GM19463 (cell line): ENCODE measurements at regions not wholly inside any gene's neighbourhood (a gene's known extent, or its start where the extent isn't known, plus 50 kb on each side); places are given as distances from the start of the nearest gene placed in this dataset.

Experiments used
- ATAC-seq: cut with Tn5 transposase; IDR thresholded peaks from one replicate; pipeline ENCODE4 v1.9.1; 2021; ENCODE audit warnings: mild to moderate bottlenecking, moderate library complexity; ENCODE audit not compliant: unreplicated experiment

- ATAC-seq, result no peak
Measured at GRCh38 chr9:1907465-1907864, 107.7 kb upstream of the SMARCA2 start.

GRCh38 chr9:1909322-1909721 lies 105.8 kb upstream of the SMARCA2 start:
- ATAC-seq, result no peak

- no peak for ATAC-seq
Measured at GRCh38 chr9:1910269-1910811, 104.8 kb upstream of the SMARCA2 start.

GRCh38 chr9:1913631-1914330 lies 101.4 kb upstream of the SMARCA2 start:
- no peak for ATAC-seq

GRCh38 chr9:1916095-1916494 lies 99.1 kb upstream of the SMARCA2 start:
- ATAC-seq, result no peak

GRCh38 chr9:1916655-1917054 lies 98.5 kb upstream of the SMARCA2 start:
- ATAC-seq, result no peak

GRCh38 chr9:1917396-1917935 lies 97.7 kb upstream of the SMARCA2 start:
- ATAC-seq, result no peak

- ATAC-seq, result no peak
Measured at GRCh38 chr9:1918108-1918507, 97.0 kb upstream of the SMARCA2 start.

GRCh38 chr9:1918622-1919021 lies 96.5 kb upstream of the SMARCA2 start:
- ATAC-seq, result no peak

- no peak for ATAC-seq
Measured at GRCh38 chr9:1919229-1919628, 95.9 kb upstream of the SMARCA2 start.

GRCh38 chr9:1920386-1920785 lies 94.8 kb upstream of the SMARCA2 start:
- ATAC-seq, result no peak

GRCh38 chr9:1922026-1922425 lies 93.1 kb upstream of the SMARCA2 start:
- ATAC-seq, result no peak

GRCh38 chr9:1927546-1927945 lies 87.6 kb upstream of the SMARCA2 start:
- no peak for ATAC-seq

- no peak for ATAC-seq
Measured at GRCh38 chr9:1929134-1929533, 86.0 kb upstream of the SMARCA2 start.

GRCh38 chr9:1929722-1930244 lies 85.4 kb upstream of the SMARCA2 start:
- ATAC-seq, result peak; percentile 53

- ATAC-seq, result peak; percentile 57
Measured at GRCh38 chr9:1930245-1930736, 84.9 kb upstream of the SMARCA2 start.

GRCh38 chr9:1938135-1938534 lies 77.0 kb upstream of the SMARCA2 start:
- ATAC-seq, result peak; percentile 10

- peak; percentile 69 for ATAC-seq
Measured at GRCh38 chr9:1938675-1939170, 76.4 kb upstream of the SMARCA2 start.

GRCh38 chr9:1939466-1939865 lies 75.7 kb upstream of the SMARCA2 start:
- no peak for ATAC-seq

- ATAC-seq, result peak; percentile 82
Measured at GRCh38 chr9:1939926-1940368, 75.2 kb upstream of the SMARCA2 start.

GRCh38 chr9:1941989-1942388 lies 73.2 kb upstream of the SMARCA2 start:
- no peak for ATAC-seq
